K562 (cell line): ENCODE measurements at regions not wholly inside any gene's neighbourhood (a gene's known extent, or its start where the extent isn't known, plus 50 kb on each side); places are given as distances from the start of the nearest gene placed in this dataset.

Experiments used
- ATAC-seq: fragments of 200-7000 bp; cut with Tn5 transposase; 3 replicates; pipeline ENCODE4 v1.9.1; 2020; ENCODE audit warnings: moderate library complexity
- BruUV-seq: library from RNA; stranded (reverse); fragments of 400-500 nt; replicated peaks from 2 replicates; lab custom pipeline; 2021; lab: Mats Ljungman, UMichigan
- CTCF ChIA-PET: fragments of 300-600 bp; formaldehyde crosslinking; extraction: SDS; loops from one replicate; lab custom pipeline; 2021; ENCODE audit warnings: low intra/inter-chr PET ratio; lab: Yijun Ruan, JAX
- POLR2A ChIA-PET: fragments of 300-600, 350-650 bp; sonication (Branson Sonifier 250); formaldehyde crosslinking; extraction: SDS; loops from one replicate; lab custom pipeline; 2021; ENCODE audit warnings: antibody characterized with exemption, inconsistent platforms; lab: Yijun Ruan, JAX
- DNase-seq, 4 experiments: peaks; one replicate each; pipeline versions ENCODE4 v3.0.0 to v3.0.0-alpha.2; 2011 to 2018; ENCODE audit warnings: low spot score in 3 of 4, mixed read lengths in 3 of 4; ENCODE audit errors: extremely low read depth in 1 of 4
- FAIRE-seq: peaks from 2 replicates; lab custom pipeline; 2011; peaks lifted over from hg19 to GRCh38; lab: Jason Lieb, UNC
- H2AFZ ChIP-seq: 2 replicates; pipeline ENCODE4 v1.6.0; 2011; ENCODE audit warnings: low read depth, low read length, control low read depth, inconsistent platforms
- H3K27ac ChIP-seq: fragments of 200-600 bp; 3 replicates; pipeline ENCODE4 v1.8.0; 2011; ENCODE audit warnings: low read depth, mild to moderate bottlenecking, control low read depth, inconsistent platforms, low read length, moderate library complexity, mixed read lengths; ENCODE audit errors: extremely low read depth
- H3K27me3 ChIP-seq, 2 experiments: fragments of 300-600 bp in 1 of 2; 2 replicates in 1 of 2; 3 replicates in 1 of 2; pipeline versions ENCODE4 v1.6.0 to v1.8.0; 2011; ENCODE audit warnings: inconsistent platforms in 2 of 2, low read length in 2 of 2, mild to moderate bottlenecking in 1 of 2, mixed read lengths in 1 of 2, moderate library complexity in 1 of 2; ENCODE audit not compliant: control insufficient read depth in 2 of 2, insufficient read depth in 2 of 2
- H3K36me3 ChIP-seq: fragments of 300-600 bp; 3 replicates; pipeline ENCODE4 v1.8.0; 2011; ENCODE audit warnings: mild to moderate bottlenecking, low read length, inconsistent platforms; ENCODE audit not compliant: control insufficient read depth, insufficient read depth
- H3K4me1 ChIP-seq, 2 experiments: fragments of 200-600 bp in 1 of 2; replicated peaks in 1 of 2; 2 replicates in 1 of 2; 3 replicates in 1 of 2; pipeline versions ENCODE4 v1.5.1 to v1.8.0; 2011; ENCODE audit warnings: inconsistent platforms in 2 of 2, low read length in 2 of 2, mild to moderate bottlenecking in 1 of 2, mixed read lengths in 1 of 2, moderate library complexity in 1 of 2; ENCODE audit not compliant: control insufficient read depth in 2 of 2, insufficient read depth in 2 of 2
- H3K4me2 ChIP-seq: 2 replicates; pipeline ENCODE4 v1.6.1; 2011; ENCODE audit warnings: low read length, control low read depth, inconsistent platforms, mixed read lengths; ENCODE audit not compliant: insufficient read depth
- H3K4me3 ChIP-seq: fragments of 200-600 bp; sonication (generic), shearing (Covaris generic); 2 replicates; pipeline ENCODE4 v1.5.1; 2016; ENCODE audit warnings: control low read depth, inconsistent platforms
- H3K79me2 ChIP-seq: fragments of 200-600 bp; 3 replicates; pipeline ENCODE4 v1.8.0; 2011; ENCODE audit warnings: low read length, inconsistent platforms; ENCODE audit not compliant: control insufficient read depth, insufficient read depth
- H3K9ac ChIP-seq, 2 experiments: 2 replicates each; pipeline versions ENCODE4 v1.6.0 to v1.6.1; 2011; ENCODE audit warnings: low read depth in 2 of 2, low read length in 2 of 2, control low read depth in 1 of 2, inconsistent platforms in 1 of 2, mild to moderate bottlenecking in 1 of 2, mixed read lengths in 1 of 2; ENCODE audit not compliant: insufficient read depth in 1 of 2
- H3K9me1 ChIP-seq: one replicate; pipeline ENCODE4 v1.6.0; 2011; ENCODE audit warnings: inconsistent platforms, mild to moderate bottlenecking, low read length, moderate library complexity; ENCODE audit not compliant: control insufficient read depth, insufficient read depth
- H3K9me3 ChIP-seq: replicated peaks from 2 replicates; pipeline ENCODE4 v1.5.1; 2011; ENCODE audit warnings: low read depth, low read length, inconsistent platforms; ENCODE audit not compliant: control insufficient read depth, insufficient read depth
- H4K20me1 ChIP-seq: replicated peaks from 2 replicates; pipeline ENCODE4 v1.6.1; 2011; ENCODE audit warnings: low read length, inconsistent platforms, mixed read lengths; ENCODE audit not compliant: control insufficient read depth, insufficient read depth
- ATF3 ChIP-seq, 2 experiments: fragments of 450-650 bp in 1 of 2; sonication (generic) in 1 of 2; formaldehyde crosslinking in 1 of 2; IDR thresholded peaks in 1 of 2; conservative IDR thresholded peaks in 1 of 2; 2 replicates each; pipeline versions ENCODE4 v1.6.1 to v1.8.1; 2016 to 2023; ENCODE audit warnings: mild to moderate bottlenecking in 2 of 2, moderate library complexity in 2 of 2, inconsistent platforms in 1 of 2, missing genetic modification reagents in 1 of 2
- CEBPG ChIP-seq, 3 experiments: fragments of 200-800 bp in 1 of 3; sonication (Bioruptor generic) in 1 of 3; sonication (generic) in 1 of 3; formaldehyde crosslinking in 1 of 3; IDR thresholded peaks in 2 of 3; conservative IDR thresholded peaks in 1 of 3; 2 replicates each; pipeline versions ENCODE4 v1.6.1 to v1.8.0; 2016 to 2022; ENCODE audit warnings: missing compliant biosample characterization in 2 of 3, missing genetic modification characterization in 2 of 3, mild to moderate bottlenecking in 1 of 3, missing genetic modification reagents in 1 of 3
- GTF2B ChIP-seq: IDR thresholded peaks from 2 replicates; pipeline ENCODE4 v1.6.1; 2011; ENCODE audit not compliant: insufficient read length; ENCODE audit errors: extremely low read depth
- NR2C2 ChIP-seq, 2 experiments: fragments of 200-800 bp in 1 of 2; sonication (Bioruptor generic) in 1 of 2; sonication (generic) in 1 of 2; formaldehyde crosslinking in 1 of 2; IDR thresholded peaks; 2 replicates each; pipeline versions ENCODE4 v1.6.1 to v1.8.0; 2016 to 2022; ENCODE audit warnings: mild to moderate bottlenecking in 1 of 2, missing compliant biosample characterization in 1 of 2, missing genetic modification characterization in 1 of 2, missing genetic modification reagents in 1 of 2
- ZNF707 ChIP-seq: fragments of 250-450 bp; sonication (Bioruptor Pico); conservative IDR thresholded peaks from 2 replicates; pipeline ENCODE4 v1.8.0; 2022; ENCODE audit warnings: inconsistent platforms, mild to moderate bottlenecking, moderate library complexity
- WGBS: fragments of 100-300 bp; shearing (Covaris generic); methylation state at CpG from one replicate; pipeline ENCODE4 v1.1.6; 2016; ENCODE audit warnings: low coverage, mixed read lengths; ENCODE audit not compliant: insufficient coverage; ENCODE audit errors: missing lambda C conversion rate; 5-methylcytosine and 5-hydroxymethylcytosine counted together
- in situ Hi-C: fragments of 300-500 bp; cut with MboI; formaldehyde crosslinking; loops from 4 replicates; pipeline ENCODE4 v1.15.0; 2018; ENCODE audit warnings: inconsistent platforms, mixed read lengths
- intact Hi-C: fragments of 100-400 bp; cut with micrococcal nuclease; formaldehyde crosslinking; loops from 2 replicates; pipeline ENCODE4 v1.14.2; 2022
- TF ChIP-seq, protein P1 (sequence below): fragments of 450-650 bp; formaldehyde crosslinking; conservative IDR thresholded peaks from 2 replicates; pipeline ENCODE4 v1.4.0; 2022; ENCODE audit warnings: mild to moderate bottlenecking, missing genetic modification characterization

GRCh38 chr1:14181191-14181795 is 417.2 kb upstream of the KAZN start (continued):
- TF ChIP-seq, protein P1, sequence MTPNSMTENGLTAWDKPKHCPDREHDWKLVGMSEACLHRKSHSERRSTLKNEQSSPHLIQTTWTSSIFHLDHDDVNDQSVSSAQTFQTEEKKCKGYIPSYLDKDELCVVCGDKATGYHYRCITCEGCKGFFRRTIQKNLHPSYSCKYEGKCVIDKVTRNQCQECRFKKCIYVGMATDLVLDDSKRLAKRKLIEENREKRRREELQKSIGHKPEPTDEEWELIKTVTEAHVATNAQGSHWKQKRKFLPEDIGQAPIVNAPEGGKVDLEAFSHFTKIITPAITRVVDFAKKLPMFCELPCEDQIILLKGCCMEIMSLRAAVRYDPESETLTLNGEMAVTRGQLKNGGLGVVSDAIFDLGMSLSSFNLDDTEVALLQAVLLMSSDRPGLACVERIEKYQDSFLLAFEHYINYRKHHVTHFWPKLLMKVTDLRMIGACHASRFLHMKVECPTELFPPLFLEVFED (CRISPR knock-in tag) = no peak
- no peak for TF ChIP-seq NR2C2 (CRISPR knock-in tag; IDR thresholded peaks at IDR 0.05)
- no peak for TF ChIP-seq NR2C2 (tag; IDR thresholded peaks at IDR 0.05)
- TF ChIP-seq ZNF707 (CRISPR knock-in tag) = no peak
- TF ChIP-seq, all 486 proteins: peak for 0

GRCh38 chr1:14182856-14183255 is 415.6 kb upstream of the KAZN start:
- POLR2A ChIA-PET = interaction anchor here (0.7 kb wide), 1 partner anchor 887 kb away, joined by 3 read pairs; no protein-coding TSS in a partner anchor
- Histone ChIP-seq H3K36me3 (no peaks in the 10 kb centered on the region), H3K9me1 (no peaks in the 10 kb centered on the region), H3K4me1 (no peaks in the 10 kb centered on the region), H3K9ac (no peak overlapping the region), H2AFZ (no peak overlapping the region), H3K4me2 (no peak overlapping the region), H3K9me3 (no peaks in the 10 kb centered on the region), H3K79me2 (no peaks in the 10 kb centered on the region), H3K27ac (no peak overlapping the region), H3K27me3 (peaks cover 30 to 36% of the 10 kb centered on the region in 2 experiments), H4K20me1 (no peaks in the 10 kb centered on the region)
- no TSS peak for BruUV-seq
- FAIRE-seq = no peak
- ATAC-seq = no peak
- DNase-seq = no peak
- intact Hi-C loops = no loop called here
- CTCF ChIA-PET = no interaction called here
- 3% methylated on average over 5 of the region's 5 CpGs for WGBS
- TF ChIP-seq GTF2B (no peak), CEBPG (CRISPR knock-in tag; IDR thresholded peaks at IDR 0.05) (no peak), CEBPG (tag; conservative IDR thresholded peaks at IDR 0.05 in 1 of 2, IDR thresholded peaks at IDR 0.05 in 1 of 2) (peak in 1 of 2 experiments; percentile 55; a peak in 2 of 4 replicates), ATF3 (IDR thresholded peaks at IDR 0.05) (peak; percentile 41), ATF3 (CRISPR knock-in tag; conservative IDR thresholded peaks at IDR 0.05) (no peak)
- TF ChIP-seq, all 486 proteins: peak for 2
- in situ Hi-C loops = no loop called here
- no peak overlapping the region for H3K4me3 ChIP-seq
